ENCODE measurements at regions not wholly inside any gene's neighbourhood (a gene's known extent, or its start where the extent isn't known, plus 50 kb on each side); places are given as distances from the start of the nearest gene placed in this dataset.
"Not testable (repeated sequence)": the region's sequence is repeated elsewhere in the genome, so short reads cannot be mapped to it uniquely, and the experiment has no call there.

DNA sequence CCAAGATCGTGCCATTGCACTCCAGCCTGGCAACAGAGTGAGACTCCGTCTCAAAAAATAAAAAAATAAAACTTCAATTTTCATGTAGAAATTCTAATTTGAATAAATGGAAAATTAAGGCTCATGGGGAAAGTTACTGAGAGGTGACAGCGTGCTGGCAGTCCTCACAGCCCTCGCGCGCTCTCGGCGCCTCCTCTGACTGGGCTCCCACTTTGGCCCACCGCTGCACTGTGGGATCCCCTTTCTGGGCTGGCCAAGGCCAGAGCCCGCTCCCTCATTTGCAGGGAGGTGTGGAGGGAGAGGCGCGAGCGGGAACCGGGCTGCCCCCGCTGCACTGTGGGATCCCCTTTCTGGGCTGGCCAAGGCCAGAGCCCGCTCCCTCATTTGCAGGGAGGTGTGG, 86.8 kb upstream of the CXXC4 start:
- TF ChIP-seq, protein P1, sequence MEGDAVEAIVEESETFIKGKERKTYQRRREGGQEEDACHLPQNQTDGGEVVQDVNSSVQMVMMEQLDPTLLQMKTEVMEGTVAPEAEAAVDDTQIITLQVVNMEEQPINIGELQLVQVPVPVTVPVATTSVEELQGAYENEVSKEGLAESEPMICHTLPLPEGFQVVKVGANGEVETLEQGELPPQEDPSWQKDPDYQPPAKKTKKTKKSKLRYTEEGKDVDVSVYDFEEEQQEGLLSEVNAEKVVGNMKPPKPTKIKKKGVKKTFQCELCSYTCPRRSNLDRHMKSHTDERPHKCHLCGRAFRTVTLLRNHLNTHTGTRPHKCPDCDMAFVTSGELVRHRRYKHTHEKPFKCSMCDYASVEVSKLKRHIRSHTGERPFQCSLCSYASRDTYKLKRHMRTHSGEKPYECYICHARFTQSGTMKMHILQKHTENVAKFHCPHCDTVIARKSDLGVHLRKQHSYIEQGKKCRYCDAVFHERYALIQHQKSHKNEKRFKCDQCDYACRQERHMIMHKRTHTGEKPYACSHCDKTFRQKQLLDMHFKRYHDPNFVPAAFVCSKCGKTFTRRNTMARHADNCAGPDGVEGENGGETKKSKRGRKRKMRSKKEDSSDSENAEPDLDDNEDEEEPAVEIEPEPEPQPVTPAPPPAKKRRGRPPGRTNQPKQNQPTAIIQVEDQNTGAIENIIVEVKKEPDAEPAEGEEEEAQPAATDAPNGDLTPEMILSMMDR (IDR thresholded peaks at IDR 0.05; ENCODE audit: poor library complexity) = not testable (repeated sequence)
- not testable (repeated sequence) for TF ChIP-seq EZH2phosphoT487 (IDR thresholded peaks at IDR 0.05; ENCODE audit: low read depth, severe bottlenecking, unreplicated experiment)
